Memory B cell (primary cell): ENCODE measurements at regions not wholly inside any gene's neighbourhood (a gene's known extent, or its start where the extent isn't known, plus 50 kb on each side); places are given as distances from the start of the nearest gene placed in this dataset.

Experiments
- ATAC-seq: fragments of 150-1000 bp; cut with Tn5 transposase; 2 replicates; pipeline ENCODE4 v1.10.0; 2021; ENCODE audit warnings: low read depth, mild to moderate bottlenecking, moderate library complexity
- DNase-seq, 2 donors: peaks; one replicate each; pipeline ENCODE4 v3.0.0; 2022; ENCODE audit warnings: low spot score in 2 of 2
- H3K27ac Mint-ChIP-seq: one replicate; pipeline ENCODE4 v1.8.0; 2022; ENCODE audit warnings: mild to moderate bottlenecking, moderate library complexity, mixed read lengths
- H3K27me3 Mint-ChIP-seq: one replicate; pipeline ENCODE4 v1.8.0; 2022; ENCODE audit warnings: mixed read lengths
- H3K36me3 Mint-ChIP-seq: one replicate; pipeline ENCODE4 v1.8.0; 2022; ENCODE audit warnings: mild to moderate bottlenecking, mixed read lengths
- H3K4me1 Mint-ChIP-seq: one replicate; pipeline ENCODE4 v1.8.0; 2022; ENCODE audit warnings: mixed read lengths
- H3K4me3 Mint-ChIP-seq: one replicate; pipeline ENCODE4 v1.8.0; 2022; ENCODE audit warnings: mild to moderate bottlenecking, moderate library complexity, mixed read lengths
- H3K9me3 Mint-ChIP-seq: one replicate; pipeline ENCODE4 v1.8.0; 2022; ENCODE audit warnings: mixed read lengths

DNA sequence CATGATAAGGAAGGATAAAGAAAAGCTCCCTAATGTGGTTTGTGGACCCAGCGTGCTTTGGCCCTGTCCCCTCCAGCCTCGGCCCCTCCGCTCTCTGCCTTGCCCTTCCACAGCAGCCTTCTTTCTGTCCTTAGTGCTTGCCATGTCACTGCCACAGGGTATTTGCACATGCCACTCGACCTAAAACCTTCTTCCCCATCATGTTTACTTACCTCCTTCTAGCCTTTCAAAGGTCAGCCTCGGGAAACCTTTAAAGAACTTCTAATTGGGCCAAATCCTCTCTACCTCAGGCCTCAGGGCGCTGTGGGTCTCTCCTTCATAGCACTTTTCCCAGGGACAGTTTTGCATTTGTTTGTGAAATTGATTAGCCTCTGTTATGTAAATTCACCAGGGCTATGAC is 73.0 kb downstream of the SCN11A start:
- Mint-ChIP-seq H3K4me1 (no peaks in the 10 kb centered on the region), H3K36me3 (no peaks in the 10 kb centered on the region), H3K4me3 (no peak overlapping the region), H3K9me3 (no peaks in the 10 kb centered on the region), H3K27ac (no peak overlapping the region), H3K27me3 (peaks cover 5% of the 10 kb centered on the region)
- no peak for ATAC-seq
- DNase-seq, result no peak

DNA sequence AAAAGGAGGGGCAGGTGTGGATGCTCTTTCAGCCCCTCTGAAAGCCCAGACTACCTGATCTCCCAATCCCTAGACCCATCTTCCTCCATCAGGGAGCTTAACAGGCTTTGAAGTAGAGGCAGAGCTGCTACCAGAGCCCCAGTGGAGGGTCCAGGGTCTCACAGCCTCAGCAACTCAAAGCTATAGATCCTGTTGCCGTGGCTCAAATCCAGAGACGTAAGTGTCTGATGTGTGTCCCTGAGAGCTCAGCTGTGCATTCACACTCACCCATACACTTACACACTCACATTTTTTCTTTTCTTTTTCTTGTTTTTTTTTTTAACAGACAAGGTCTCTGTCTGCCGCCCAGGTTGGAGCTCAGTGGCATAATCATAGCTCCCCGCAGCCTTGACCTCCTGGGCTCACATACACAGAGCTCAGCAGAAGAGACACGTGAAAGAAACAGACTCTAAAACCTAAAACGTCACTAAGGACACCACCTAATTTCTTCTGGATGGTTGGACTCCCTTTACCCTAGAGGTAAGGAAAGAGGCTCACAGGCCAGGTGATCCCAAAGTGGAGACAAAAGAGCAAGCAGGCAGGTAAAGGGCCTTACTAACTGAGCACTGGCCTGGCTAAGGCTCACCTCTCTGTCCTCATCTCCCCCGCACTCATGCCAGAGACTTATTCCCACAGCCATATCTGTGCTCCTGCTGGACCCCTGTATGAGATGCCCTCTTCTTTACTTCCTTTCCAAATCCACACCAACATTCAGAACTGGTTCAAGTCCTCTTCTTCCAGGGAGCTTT is 80.7 kb downstream of the SCN11A start:
- Mint-ChIP-seq H3K9me3 (no peaks in the 10 kb centered on the region), H3K4me1 (no peaks in the 10 kb centered on the region), H3K27ac (no peak overlapping the region), H3K36me3 (no peaks in the 10 kb centered on the region), H3K4me3 (no peak overlapping the region), H3K27me3 (peaks cover 10% of the 10 kb centered on the region)
- ATAC-seq (no peak), DNase-seq (no peak)

DNA sequence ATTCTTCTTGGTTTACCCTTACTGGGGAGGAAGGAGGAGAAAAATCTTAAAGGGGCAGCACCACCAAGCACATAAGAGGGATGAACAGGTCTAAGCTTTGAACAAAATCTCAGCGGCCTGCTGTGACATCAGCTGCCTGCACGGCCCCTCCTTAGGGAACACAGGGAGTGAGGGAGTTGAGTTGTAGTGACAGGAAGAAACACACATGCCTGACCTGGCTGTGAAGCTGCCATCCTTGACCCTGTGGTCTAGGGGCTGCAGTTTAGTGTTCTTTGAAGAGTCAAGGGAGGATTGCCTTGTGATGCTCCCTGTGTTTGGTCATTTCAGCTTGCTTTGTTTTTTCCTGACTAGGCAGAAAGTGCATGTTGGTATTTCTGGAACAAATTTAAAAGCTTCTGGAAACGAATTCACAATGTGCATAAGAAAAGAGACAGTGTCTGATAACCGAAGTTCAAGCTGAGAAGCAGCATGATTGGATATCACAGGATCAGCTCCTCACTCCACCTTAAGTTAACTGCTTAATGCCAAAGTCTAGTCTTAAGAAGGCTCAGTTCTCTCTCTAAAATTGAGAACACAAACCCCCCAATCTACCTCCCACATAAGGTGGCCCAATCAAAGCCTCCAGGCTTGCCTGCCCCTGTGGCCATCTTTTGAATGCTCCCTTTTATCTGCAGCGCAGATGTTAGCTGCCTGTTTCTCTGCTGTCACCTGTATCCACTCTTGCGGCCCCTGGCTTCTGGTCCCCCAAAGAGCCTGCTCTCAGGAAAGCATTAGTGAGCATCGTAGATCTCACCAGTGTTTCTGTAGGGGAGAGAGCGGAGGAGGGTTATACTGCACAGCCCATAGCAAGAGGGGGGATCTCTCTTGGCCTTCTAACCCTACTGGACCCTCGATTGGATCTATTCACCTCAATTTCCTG is 82.2 kb downstream of the SCN11A start:
- no peak overlapping the region for H3K27ac Mint-ChIP-seq
- no peaks in the 10 kb centered on the region for H3K36me3 Mint-ChIP-seq
- no peak for DNase-seq

GRCh38 chr3:38968891-38969290 is 82.9 kb downstream of the SCN11A start:
- Mint-ChIP-seq H3K27me3 (peaks cover 10% of the 10 kb centered on the region), H3K27ac (no peak overlapping the region), H3K4me1 (no peaks in the 10 kb centered on the region), H3K9me3 (no peaks in the 10 kb centered on the region), H3K4me3 (no peak overlapping the region), H3K36me3 (no peaks in the 10 kb centered on the region)
- DNase-seq (no peak), ATAC-seq (no peak)

More for the DNA sequence above, 82.2 kb downstream of the SCN11A start:
- Mint-ChIP-seq H3K9me3 (no peaks in the 10 kb centered on the region), H3K4me3 (no peak overlapping the region), H3K27me3 (peaks cover 10% of the 10 kb centered on the region), H3K4me1 (no peaks in the 10 kb centered on the region)
- ATAC-seq, result no peak

GRCh38 chr3:38968403-38968802 is 83.3 kb downstream of the SCN11A start:
- H3K27me3 Mint-ChIP-seq, result peaks cover 12% of the 10 kb centered on the region
- H3K9me3 Mint-ChIP-seq, result no peaks in the 10 kb centered on the region
- ATAC-seq (no peak), DNase-seq (no peak)
- H3K4me1 Mint-ChIP-seq, result no peaks in the 10 kb centered on the region
- H3K36me3 Mint-ChIP-seq, result no peaks in the 10 kb centered on the region
- no peak overlapping the region for H3K27ac Mint-ChIP-seq
- H3K4me3 Mint-ChIP-seq, result no peak overlapping the region

DNA sequence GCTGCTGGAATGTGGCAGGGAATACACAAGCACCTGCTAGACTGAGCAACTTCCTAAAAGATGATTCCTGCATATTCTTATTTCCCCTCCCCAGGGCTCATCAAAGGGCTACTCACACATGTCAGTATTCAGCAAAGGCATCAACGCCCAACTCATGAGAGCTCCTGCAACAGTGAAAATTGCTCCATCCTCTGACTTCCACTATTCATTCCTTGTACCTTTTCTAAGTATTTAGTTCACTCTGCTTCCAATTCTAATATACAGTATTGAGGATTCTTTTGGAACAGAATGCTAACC is 84.1 kb downstream of the SCN11A start:
- Mint-ChIP-seq H3K4me3 (no peak overlapping the region), H3K9me3 (no peaks in the 10 kb centered on the region), H3K36me3 (no peaks in the 10 kb centered on the region), H3K27me3 (peaks cover 15% of the 10 kb centered on the region), H3K4me1 (no peaks in the 10 kb centered on the region), H3K27ac (no peak overlapping the region)
- DNase-seq (no peak), ATAC-seq (no peak)

DNA sequence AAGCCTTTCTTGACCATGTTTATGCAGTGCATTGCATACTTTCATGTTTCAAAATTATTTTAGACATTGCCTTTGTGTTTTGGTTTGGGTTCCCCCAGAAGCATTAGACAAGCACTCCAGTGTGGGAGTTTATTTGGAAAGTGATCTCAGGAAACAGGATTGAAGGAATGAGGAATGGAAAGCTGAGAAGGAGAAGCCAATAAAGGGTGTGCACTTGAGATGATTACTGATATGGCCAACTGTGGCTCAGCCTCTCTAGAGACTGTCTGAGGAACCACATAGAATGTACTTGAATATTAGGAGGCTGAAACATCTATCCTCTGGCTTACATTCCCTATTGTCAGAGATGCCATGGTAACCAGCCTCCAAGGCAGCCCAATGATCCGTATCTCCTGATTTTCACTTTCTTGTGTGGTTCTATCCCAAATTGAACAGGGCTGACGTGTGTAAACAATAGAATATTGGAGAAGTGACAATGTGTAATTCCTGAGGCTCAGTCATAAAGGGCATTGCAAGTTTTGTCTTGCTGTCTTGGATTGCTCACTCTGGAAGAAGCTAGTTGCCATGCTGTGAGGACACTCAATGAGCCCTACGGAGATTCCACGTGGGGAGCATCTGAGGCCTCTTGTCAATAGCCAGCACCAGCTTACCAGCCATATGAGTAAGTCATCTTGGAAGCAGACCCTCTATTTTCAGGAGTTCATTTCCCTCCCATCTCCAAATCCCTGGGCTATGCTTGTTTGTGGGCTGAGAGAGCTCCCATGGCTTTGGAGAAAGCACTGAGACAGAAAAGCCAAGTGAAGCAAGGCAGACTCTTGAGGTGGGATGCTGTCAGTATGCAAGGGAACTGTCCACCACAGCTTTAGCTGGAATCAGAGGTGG is 84.7 kb downstream of the SCN11A start:
- no peaks in the 10 kb centered on the region for H3K9me3 Mint-ChIP-seq
- H3K36me3 Mint-ChIP-seq, result no peaks in the 10 kb centered on the region
- H3K4me1 Mint-ChIP-seq, result no peaks in the 10 kb centered on the region
- H3K4me3 Mint-ChIP-seq, result no peak overlapping the region
- H3K27me3 Mint-ChIP-seq, result peaks cover 15% of the 10 kb centered on the region
- DNase-seq (no peak), ATAC-seq (no peak)
- no peak overlapping the region for H3K27ac Mint-ChIP-seq

GRCh38 chr3:38964646-38965045 is 87.1 kb downstream of the SCN11A start:
- peaks cover 8% of the 10 kb centered on the region for H3K27me3 Mint-ChIP-seq
- ATAC-seq (no peak), DNase-seq (no peak)
- no peak overlapping the region for H3K4me3 Mint-ChIP-seq
- no peaks in the 10 kb centered on the region for H3K36me3 Mint-ChIP-seq
- H3K4me1 Mint-ChIP-seq, result peaks cover 2% of the 10 kb centered on the region
- no peaks in the 10 kb centered on the region for H3K9me3 Mint-ChIP-seq
- H3K27ac Mint-ChIP-seq, result no peak overlapping the region

- no peak overlapping the region for H3K27ac Mint-ChIP-seq
- no peaks in the 10 kb centered on the region for H3K9me3 Mint-ChIP-seq
- ATAC-seq (no peak), DNase-seq (no peak)
- peaks cover 2% of the 10 kb centered on the region for H3K4me1 Mint-ChIP-seq
- peaks cover 8% of the 10 kb centered on the region for H3K27me3 Mint-ChIP-seq
- no peak overlapping the region for H3K4me3 Mint-ChIP-seq
- no peaks in the 10 kb centered on the region for H3K36me3 Mint-ChIP-seq
These were observed 87.5 kb downstream of the SCN11A start for GRCh38 chr3:38964204-38964603.

- DNase-seq, result no peak
- Mint-ChIP-seq H3K4me3 (no peak overlapping the region), H3K4me1 (peaks cover 2% of the 10 kb centered on the region), H3K27me3 (peaks cover 4% of the 10 kb centered on the region), H3K9me3 (no peaks in the 10 kb centered on the region), H3K27ac (no peak overlapping the region), H3K36me3 (no peaks in the 10 kb centered on the region)
- ATAC-seq, result peak; percentile 48
These were observed 90.7 kb downstream of the SCN11A start for GRCh38 chr3:38960953-38961622.

GRCh38 chr3:38960042-38960622 is 91.6 kb downstream of the SCN11A start:
- no peak for ATAC-seq
- Mint-ChIP-seq H3K4me1 (peaks cover 2% of the 10 kb centered on the region), H3K4me3 (no peak overlapping the region), H3K27me3 (peaks cover 4% of the 10 kb centered on the region), H3K36me3 (no peaks in the 10 kb centered on the region), H3K9me3 (no peaks in the 10 kb centered on the region), H3K27ac (no peak overlapping the region)
- DNase-seq, result no peak

- Mint-ChIP-seq H3K9me3 (no peaks in the 10 kb centered on the region), H3K36me3 (no peaks in the 10 kb centered on the region), H3K4me1 (peaks cover 2% of the 10 kb centered on the region), H3K27me3 (peaks cover 5% of the 10 kb centered on the region), H3K4me3 (no peak overlapping the region), H3K27ac (no peak overlapping the region)
- ATAC-seq, result no peak
- DNase-seq, result no peak
These were observed 93.6 kb downstream of the SCN11A start for GRCh38 chr3:38958026-38958720.

DNA sequence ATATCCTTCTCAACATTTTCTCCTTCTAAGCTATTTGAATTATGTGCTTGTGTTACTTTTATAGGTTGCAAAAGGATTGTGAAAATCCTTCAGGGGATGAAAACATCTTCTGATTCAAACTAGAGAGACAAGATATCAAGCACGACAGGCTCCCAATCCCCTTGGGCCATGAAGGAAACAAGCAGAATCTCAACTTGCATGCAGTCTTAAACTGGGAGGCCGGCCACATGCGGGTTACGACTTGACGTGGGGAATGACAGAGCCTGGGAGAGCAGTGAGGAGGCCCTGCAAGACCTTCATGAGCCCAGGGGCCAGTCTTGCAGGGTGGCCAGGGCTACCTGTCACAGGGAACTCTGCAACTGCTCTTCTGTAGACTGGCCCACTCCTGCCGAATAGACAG is 94.4 kb downstream of the SCN11A start:
- Mint-ChIP-seq H3K27ac (no peak overlapping the region), H3K4me3 (no peak overlapping the region), H3K27me3 (peaks cover 4% of the 10 kb centered on the region), H3K36me3 (no peaks in the 10 kb centered on the region), H3K9me3 (no peaks in the 10 kb centered on the region), H3K4me1 (peaks cover 2% of the 10 kb centered on the region)
- ATAC-seq (no peak), DNase-seq (no peak)
